HepG2 (cell line): ENCODE measurements at regions not wholly inside any gene's neighbourhood (a gene's known extent, or its start where the extent isn't known, plus 50 kb on each side); places are given as distances from the start of the nearest gene placed in this dataset.

Experiments used
- ATAC-seq: fragments of 200-7000 bp; cut with Tn5 transposase; 3 replicates; pipeline ENCODE4 v1.9.1; 2020; ENCODE audit warnings: mild to moderate bottlenecking, moderate library complexity
- BruUV-seq: library from RNA; stranded (reverse); fragments of 400-500 nt; replicated peaks from 2 replicates; lab custom pipeline; 2021; lab: Mats Ljungman, UMichigan
- CTCF ChIA-PET: fragments of 300-600 bp; formaldehyde crosslinking; extraction: SDS; loops from one replicate; lab custom pipeline; 2021; ENCODE audit warnings: low total read pairs, inconsistent platforms, low intra/inter-chr PET ratio; lab: Yijun Ruan, JAX
- POLR2A ChIA-PET: fragments of 350-600 bp; sonication (Branson Sonifier 250); formaldehyde crosslinking; loops from one replicate; lab custom pipeline; 2020; ENCODE audit warnings: antibody characterized with exemption, inconsistent platforms; lab: Yijun Ruan, JAX
- DNase-seq: peaks from one replicate; pipeline ENCODE4 v3.0.0-alpha.2; 2015; ENCODE audit warnings: low spot score
- FAIRE-seq: peaks from 3 replicates; lab custom pipeline; 2011; peaks lifted over from hg19 to GRCh38; lab: Jason Lieb, UNC
- H2AFZ ChIP-seq: one replicate; pipeline ENCODE4 v1.6.1; 2011; ENCODE audit warnings: low read length, inconsistent platforms
- H3K27ac ChIP-seq: fragments of 300-600 bp; 3 replicates; pipeline ENCODE4 v1.8.0; 2011; ENCODE audit warnings: mixed run types, mild to moderate bottlenecking, mixed read lengths, low read length, inconsistent platforms; ENCODE audit not compliant: insufficient read depth; ENCODE audit errors: extremely low read length
- H3K27me3 ChIP-seq, 2 experiments: fragments of 200-600 bp in 1 of 2; 2 replicates in 1 of 2; 3 replicates in 1 of 2; pipeline versions ENCODE4 v1.6.0 to v1.8.0; 2011; ENCODE audit warnings: low read length in 2 of 2, mild to moderate bottlenecking in 2 of 2, moderate library complexity in 2 of 2, inconsistent platforms in 1 of 2; ENCODE audit not compliant: insufficient read depth in 2 of 2, control insufficient read depth in 1 of 2
- H3K36me3 ChIP-seq, 2 experiments: fragments of 200-600 bp in 1 of 2; replicated peaks in 1 of 2; 2 replicates in 1 of 2; 3 replicates in 1 of 2; pipeline versions ENCODE4 v1.5.1 to v1.8.0; 2011; ENCODE audit warnings: low read length in 2 of 2, inconsistent platforms in 1 of 2; ENCODE audit not compliant: insufficient read depth in 2 of 2, control insufficient read depth in 1 of 2
- H3K4me1 ChIP-seq: 2 replicates; pipeline ENCODE4 v1.5.1; 2012; ENCODE audit warnings: low read length, inconsistent platforms; ENCODE audit not compliant: insufficient read depth
- H3K4me2 ChIP-seq: 2 replicates; pipeline ENCODE4 v1.6.0; 2011; ENCODE audit warnings: low read depth, low read length, inconsistent platforms
- H3K4me3 ChIP-seq, 3 experiments: fragments of 200-600 bp in 1 of 3; sonication (generic), shearing (Covaris generic) in 1 of 3; replicated peaks in 1 of 3; 2 replicates each; pipeline ENCODE4 v1.5.1; 2011 to 2016; ENCODE audit warnings: low read length in 3 of 3, inconsistent platforms in 2 of 3, low read depth in 2 of 3, mild to moderate bottlenecking in 2 of 3, control low read depth in 1 of 3, mixed read lengths in 1 of 3; ENCODE audit not compliant: insufficient read depth in 1 of 3
- H3K79me2 ChIP-seq: one replicate; pipeline ENCODE4 v1.6.1; 2011; ENCODE audit warnings: low read length, inconsistent platforms; ENCODE audit not compliant: insufficient read depth
- H3K9ac ChIP-seq: 2 replicates; pipeline ENCODE4 v1.6.0; 2011; ENCODE audit warnings: mild to moderate bottlenecking, low read depth, low read length, inconsistent platforms; ENCODE audit not compliant: insufficient read depth
- H3K9me3 ChIP-seq: 2 replicates; pipeline ENCODE4 v1.5.1; 2012; ENCODE audit warnings: mild to moderate bottlenecking, low read length
- H4K20me1 ChIP-seq: 2 replicates; pipeline ENCODE4 v1.6.0; 2011; ENCODE audit warnings: inconsistent platforms, mild to moderate bottlenecking, low read length, moderate library complexity; ENCODE audit not compliant: insufficient read depth
- FLYWCH1 ChIP-seq: sonication (generic); formaldehyde crosslinking; IDR thresholded peaks from 2 replicates; pipeline ENCODE4 v1.8.1; 2023; ENCODE audit warnings: mild to moderate bottlenecking, missing genetic modification reagents
- MIER2 ChIP-seq: IDR thresholded peaks from 2 replicates; pipeline ENCODE4 v1.6.1; 2016; ENCODE audit warnings: missing biosample characterization, missing genetic modification reagents
- MLLT10 ChIP-seq: sonication (generic); formaldehyde crosslinking; IDR thresholded peaks from 2 replicates; pipeline ENCODE4 v1.4.0; 2020; ENCODE audit warnings: missing genetic modification reagents
- NCOA5 ChIP-seq: sonication (generic); formaldehyde crosslinking; IDR thresholded peaks from 2 replicates; pipeline ENCODE4 v1.4.0; 2020; ENCODE audit warnings: missing genetic modification reagents
- SRF ChIP-seq: IDR thresholded peaks from 2 replicates; pipeline ENCODE4 v1.6.1; 2011; ENCODE audit warnings: mild to moderate bottlenecking, low read depth, low read length, moderate library complexity
- TRIM22 ChIP-seq: fragments of 450-650 bp; IDR thresholded peaks from 2 replicates; pipeline ENCODE4 v1.6.1; 2017
- ZIK1 ChIP-seq: sonication (generic); formaldehyde crosslinking; IDR thresholded peaks from 2 replicates; pipeline ENCODE4 v1.5.0; 2020; ENCODE audit warnings: mild to moderate bottlenecking, low read depth, missing genetic modification reagents, borderline replicate concordance
- ZNF350 ChIP-seq: sonication (generic); formaldehyde crosslinking; IDR thresholded peaks from 2 replicates; pipeline ENCODE4 v1.4.0; 2020; ENCODE audit warnings: mild to moderate bottlenecking, low read depth, missing genetic modification reagents, borderline replicate concordance
- ZNF788 ChIP-seq: sonication (generic); formaldehyde crosslinking; IDR thresholded peaks from 2 replicates; pipeline ENCODE4 v1.5.0; 2020; ENCODE audit warnings: mild to moderate bottlenecking, missing genetic modification reagents, borderline replicate concordance
- WGBS: methylation state at CpG from one replicate; pipeline ENCODE4 v1.1.6; 2017; ENCODE audit warnings: low lambda C conversion rate; 5-methylcytosine and 5-hydroxymethylcytosine counted together
- in situ Hi-C: cut with HindIII; loops from 2 replicates; pipeline ENCODE4 v1.10.0; 2017; ENCODE audit warnings: low pct_unique_long_range_greater_than_20kb; ENCODE audit not compliant: extremely low pct_ligation_motif_present
- intact Hi-C: fragments of 100-400 bp; cut with micrococcal nuclease; formaldehyde crosslinking; loops from one replicate; pipeline ENCODE4 v1.10.0; 2022; ENCODE audit not compliant: unreplicated experiment

- no peak for DNase-seq
- no peak for TF ChIP-seq TRIM22
- TF ChIP-seq MIER2 (CRISPR knock-in tag) = no peak
- no peak for TF ChIP-seq MLLT10 (CRISPR knock-in tag)
- no peak for TF ChIP-seq ZNF350 (CRISPR knock-in tag)
- TF ChIP-seq NCOA5 (CRISPR knock-in tag) = no peak
- TF ChIP-seq ZNF788 = no peak
- TF ChIP-seq SRF = no peak
- no peak for TF ChIP-seq FLYWCH1
- no peak for TF ChIP-seq ZIK1 (CRISPR knock-in tag)
- TF ChIP-seq, all 625 proteins: peak for 0
- ChIA-PET CTCF (no interaction called here), POLR2A (no interaction called here)
- Histone ChIP-seq H3K9ac (no peak overlapping the region), H3K9me3 (no peaks in the 10 kb centered on the region), H3K79me2 (no peaks in the 10 kb centered on the region), H2AFZ (no peak overlapping the region), H3K4me3 (no peak overlapping the region), H3K27me3 (no peaks in the 10 kb centered on the region), H3K27ac (no peak overlapping the region), H4K20me1 (no peaks in the 10 kb centered on the region), H3K4me1 (no peaks in the 10 kb centered on the region), H3K4me2 (no peak overlapping the region), H3K36me3 (no peaks in the 10 kb centered on the region)
- in situ Hi-C loops = loop anchor here (10.0 kb wide), 1 partner anchor 62 kb away; no protein-coding TSS in a partner anchor
- 70% methylated on average over 2 of the region's 17 CpGs for WGBS
- no TSS peak for BruUV-seq
- FAIRE-seq (no peak), ATAC-seq (no peak)
- intact Hi-C loops = no loop called here
These were observed 581.3 kb downstream of the BCOR start for GRCh38 chrX:39516427-39516841.
